Thyroid gland (tissue), 4 donors: ENCODE measurements at regions not wholly inside any gene's neighbourhood (a gene's known extent, or its start where the extent isn't known, plus 50 kb on each side); places are given as distances from the start of the nearest gene placed in this dataset.

ENCODE experiments used
- DNase-seq, 2 donors: peaks; one replicate each; pipeline ENCODE4 v3.0.0-alpha.2; 2019
- H3K27ac ChIP-seq, 3 donors: fragments of 200-600 bp; sonication (generic); 1 replicate in 2 of 3; 2 replicates in 1 of 3; pipeline ENCODE4 v1.5.1; 2016 to 2019; ENCODE audit warnings: mild to moderate bottlenecking in 1 of 3, moderate library complexity in 1 of 3
- H3K27me3 ChIP-seq: fragments of 200-600 bp; sonication (generic); one replicate; pipeline ENCODE4 v1.5.1; 2019
- H3K36me3 ChIP-seq, 2 donors: fragments of 200-600 bp; sonication (generic); one replicate each; pipeline ENCODE4 v1.5.1; 2016 to 2019
- H3K4me1 ChIP-seq, 2 donors: fragments of 200-600 bp; sonication (generic); one replicate each; pipeline ENCODE4 v1.5.1; 2017 to 2019
- H3K4me3 ChIP-seq, 3 donors: fragments of 200-600 bp; sonication (generic); replicated peaks in 1 of 3; 1 replicate in 2 of 3; 2 replicates in 1 of 3; pipeline ENCODE4 v1.5.1; 2016; ENCODE audit warnings: mild to moderate bottlenecking in 1 of 3
- H3K9me3 ChIP-seq: fragments of 200-600 bp; sonication (generic); one replicate; pipeline ENCODE4 v1.5.1; 2017
- CTCF ChIP-seq, 6 experiments: fragments of 200-600 bp in 3 of 6; fragments of 450-650 bp in 3 of 6; sonication (generic) in 3 of 6; IDR thresholded peaks; one replicate each; pipeline ENCODE4 v1.5.1; 2016 to 2019; ENCODE audit warnings: antibody characterized with exemption in 6 of 6, mild to moderate bottlenecking in 2 of 6, inconsistent platforms in 1 of 6, moderate library complexity in 1 of 6
- POLR2A ChIP-seq, 2 donors: fragments of 450-650 bp; IDR thresholded peaks; one replicate each; pipeline ENCODE4 v1.6.1; 2017; ENCODE audit warnings: antibody characterized with exemption in 2 of 2, mild to moderate bottlenecking in 2 of 2, moderate library complexity in 1 of 2
- WGBS, 2 donors: methylation state at CpG; one replicate each; pipeline ENCODE4 v1.1.5; 2017; 5-methylcytosine and 5-hydroxymethylcytosine counted together
- intact Hi-C: fragments of 100-400 bp; cut with DNase I; formaldehyde crosslinking; loops from one replicate; pipeline ENCODE4 v1.15.1; 2023

- Histone ChIP-seq H3K4me3 (no peak overlapping the region), H3K27ac (no peak overlapping the region), H3K4me1 (peaks cover 20 to 35% of the 10 kb centered on the region in 2 donors), H3K9me3 (no peaks in the 10 kb centered on the region), H3K36me3 (no peaks in the 10 kb centered on the region), H3K27me3 (no peaks in the 10 kb centered on the region)
- WGBS, 2 donors: 96 to 97% methylated on average over 2 of the region's 2 CpGs
- no peak for DNase-seq
- TF ChIP-seq CTCF (IDR thresholded peaks at IDR 0.05): no peak
- TF ChIP-seq POLR2A (IDR thresholded peaks at IDR 0.05): no peak
- intact Hi-C loops: no loop called here
Measured at GRCh38 chr14:44616204-44616603, 109.1 kb upstream of the FSCB start.

- no peaks in the 10 kb centered on the region for H3K9me3 ChIP-seq
- DNase-seq: peak; percentile 36 to 42
- intact Hi-C loops: no loop called here
- peak overlapping the region in 2 of 3 donors; percentile 47 to 52 for H3K27ac ChIP-seq
- TF ChIP-seq POLR2A (IDR thresholded peaks at IDR 0.05) (no peak), CTCF (IDR thresholded peaks at IDR 0.05) (no peak)
- H3K4me1 ChIP-seq: peaks cover 20 to 39% of the 10 kb centered on the region in 2 donors
- no peaks in the 10 kb centered on the region for H3K27me3 ChIP-seq
- no peak overlapping the region for H3K4me3 ChIP-seq
- WGBS, 2 donors: 78 to 86% methylated on average over 5 of the region's 5 CpGs
- H3K36me3 ChIP-seq: no peaks in the 10 kb centered on the region
Measured at GRCh38 chr14:44613061-44613712, 106.1 kb upstream of the FSCB start.

- no peak overlapping the region for H3K4me3 ChIP-seq
- H3K27me3 ChIP-seq: no peaks in the 10 kb centered on the region
- TF ChIP-seq CTCF (IDR thresholded peaks at IDR 0.05): no peak
- TF ChIP-seq POLR2A (IDR thresholded peaks at IDR 0.05): no peak
- H3K4me1 ChIP-seq: peaks cover 20 to 39% of the 10 kb centered on the region in 2 donors
- 22 to 48% methylated on average over 4 of the region's 4 CpGs for WGBS, 2 donors
- DNase-seq: peak; percentile 10 to 40
- no peaks in the 10 kb centered on the region for H3K36me3 ChIP-seq
- intact Hi-C loops: no loop called here
- peak overlapping the region in 2 of 3 donors; percentile 5 to 52 for H3K27ac ChIP-seq
- H3K9me3 ChIP-seq: no peaks in the 10 kb centered on the region
Measured at GRCh38 chr14:44612002-44612401, 104.9 kb upstream of the FSCB start.

GRCh38 chr14:44609876-44610510, 102.9 kb upstream of the FSCB start:
- peaks cover 20 to 39% of the 10 kb centered on the region in 2 donors for H3K4me1 ChIP-seq
- H3K9me3 ChIP-seq: no peaks in the 10 kb centered on the region
- H3K27ac ChIP-seq: no peak overlapping the region
- H3K27me3 ChIP-seq: no peaks in the 10 kb centered on the region
- TF ChIP-seq CTCF (IDR thresholded peaks at IDR 0.05): no peak
- TF ChIP-seq POLR2A (IDR thresholded peaks at IDR 0.05): no peak
- no peak for DNase-seq
- no peaks in the 10 kb centered on the region for H3K36me3 ChIP-seq
- intact Hi-C loops: no loop called here
- WGBS, 2 donors: 74 to 75% methylated on average over 5 of the region's 5 CpGs
- no peak overlapping the region for H3K4me3 ChIP-seq

GRCh38 chr14:44609201-44609600, 102.1 kb upstream of the FSCB start:
- DNase-seq: no peak
- intact Hi-C loops: no loop called here
- no peak overlapping the region for H3K4me3 ChIP-seq

More at GRCh38 chr14:44609201-44609600, 102.1 kb upstream of the FSCB start:
- WGBS, 2 donors: 84 to 90% methylated on average over 1 of the region's 1 CpG
- H3K4me1 ChIP-seq: peaks cover 20 to 33% of the 10 kb centered on the region in 2 donors
- H3K27me3 ChIP-seq: no peaks in the 10 kb centered on the region
- H3K9me3 ChIP-seq: no peaks in the 10 kb centered on the region
- no peak overlapping the region for H3K27ac ChIP-seq
- H3K36me3 ChIP-seq: no peaks in the 10 kb centered on the region
- no peak for TF ChIP-seq POLR2A (IDR thresholded peaks at IDR 0.05)
- TF ChIP-seq CTCF (IDR thresholded peaks at IDR 0.05): no peak
